HG02759 (cell line): ENCODE measurements at regions not wholly inside any gene's neighbourhood (a gene's known extent, or its start where the extent isn't known, plus 50 kb on each side); places are given as distances from the start of the nearest gene placed in this dataset.

Experiments used
- ATAC-seq: cut with Tn5 transposase; IDR thresholded peaks from one replicate; pipeline ENCODE4 v1.9.1; 2021; ENCODE audit warnings: mild to moderate bottlenecking, moderate library complexity; ENCODE audit not compliant: unreplicated experiment

DNA sequence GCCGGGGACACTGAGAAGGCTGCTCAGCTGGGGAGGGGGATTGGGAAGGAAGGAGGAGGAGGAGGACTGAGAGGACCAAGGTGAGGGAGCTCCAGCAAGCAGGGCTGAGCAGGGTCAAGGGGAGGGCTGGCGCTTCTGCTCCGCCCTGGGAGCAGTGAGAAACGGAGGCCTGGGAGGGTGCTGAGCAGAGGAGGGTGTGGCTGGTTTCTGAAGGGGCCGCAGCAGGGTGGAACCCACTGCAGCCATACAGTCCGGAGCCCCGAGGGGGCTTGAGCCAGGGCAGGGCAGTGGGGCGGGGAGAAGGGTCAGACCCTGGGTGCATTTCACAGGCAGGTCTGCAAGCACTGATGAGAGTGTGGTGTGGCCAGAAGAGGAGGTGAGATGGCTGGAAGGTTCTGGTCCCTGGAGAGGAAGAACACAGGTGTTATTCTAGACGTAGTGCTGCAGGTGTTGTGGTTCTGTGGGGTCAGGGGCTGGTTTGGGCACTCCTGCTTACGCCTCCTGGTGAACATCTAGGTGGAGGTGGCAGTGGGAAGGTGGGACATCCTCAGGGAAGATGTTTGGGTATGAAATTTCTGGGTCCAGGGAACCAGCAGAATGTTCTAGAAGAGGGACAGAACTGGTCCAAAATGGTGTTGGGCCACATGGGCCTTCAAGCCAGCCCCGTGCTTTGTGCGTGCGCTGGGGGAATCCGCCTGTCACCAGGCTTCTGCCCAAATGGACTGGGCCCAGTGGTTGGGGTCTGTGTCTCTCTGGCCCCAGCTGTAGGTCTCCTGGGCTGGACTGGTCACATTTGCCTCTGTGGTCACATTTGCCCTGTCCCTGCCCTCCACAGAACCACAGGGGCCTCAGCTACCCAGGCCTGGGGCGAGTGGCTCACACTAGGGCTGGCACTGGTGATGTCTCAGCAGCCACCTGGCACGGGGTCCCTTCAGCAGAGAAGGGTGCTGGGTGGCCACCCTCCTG is 714.7 kb downstream of the BRD1 start:
- ATAC-seq: no peak

DNA sequence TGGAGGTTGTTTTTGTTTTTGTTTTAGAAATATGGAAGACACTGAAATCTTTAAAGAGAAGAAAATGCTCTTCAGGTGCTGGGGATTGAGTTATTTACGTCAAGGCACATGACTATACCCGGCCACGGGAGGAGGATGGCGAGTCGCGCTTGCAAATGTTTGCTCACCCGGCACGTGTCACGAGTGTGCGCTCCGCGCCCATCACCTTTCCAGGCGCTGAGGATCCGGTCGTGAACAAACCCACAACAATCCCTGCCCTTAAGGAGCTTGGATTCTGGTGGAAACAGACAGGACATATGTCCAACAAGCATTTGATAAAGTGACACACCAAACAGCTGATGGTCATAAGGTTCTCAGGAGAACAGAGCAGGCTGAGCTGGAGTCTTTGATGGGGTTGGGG is 715.5 kb downstream of the BRD1 start:
- ATAC-seq: no peak

DNA sequence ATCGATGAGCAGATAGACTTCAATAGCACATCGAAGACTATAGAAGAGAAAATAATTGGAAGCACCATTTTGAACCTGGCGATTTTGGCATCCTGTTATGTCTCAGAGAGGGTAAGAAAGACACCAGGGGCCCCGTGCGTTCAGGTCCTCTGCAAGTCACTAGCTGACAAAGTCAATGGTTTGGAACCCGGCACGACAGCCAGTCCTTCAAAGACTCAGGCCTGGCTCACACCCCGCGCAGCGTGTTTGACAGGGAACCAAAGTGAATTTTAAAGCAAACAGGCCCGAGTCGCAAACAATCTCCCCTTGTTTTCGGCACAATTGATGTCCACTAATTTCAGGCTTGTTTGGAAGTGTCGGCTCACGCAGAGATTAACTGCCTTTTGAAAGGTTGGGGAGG is 716.6 kb downstream of the BRD1 start:
- no peak for ATAC-seq

DNA sequence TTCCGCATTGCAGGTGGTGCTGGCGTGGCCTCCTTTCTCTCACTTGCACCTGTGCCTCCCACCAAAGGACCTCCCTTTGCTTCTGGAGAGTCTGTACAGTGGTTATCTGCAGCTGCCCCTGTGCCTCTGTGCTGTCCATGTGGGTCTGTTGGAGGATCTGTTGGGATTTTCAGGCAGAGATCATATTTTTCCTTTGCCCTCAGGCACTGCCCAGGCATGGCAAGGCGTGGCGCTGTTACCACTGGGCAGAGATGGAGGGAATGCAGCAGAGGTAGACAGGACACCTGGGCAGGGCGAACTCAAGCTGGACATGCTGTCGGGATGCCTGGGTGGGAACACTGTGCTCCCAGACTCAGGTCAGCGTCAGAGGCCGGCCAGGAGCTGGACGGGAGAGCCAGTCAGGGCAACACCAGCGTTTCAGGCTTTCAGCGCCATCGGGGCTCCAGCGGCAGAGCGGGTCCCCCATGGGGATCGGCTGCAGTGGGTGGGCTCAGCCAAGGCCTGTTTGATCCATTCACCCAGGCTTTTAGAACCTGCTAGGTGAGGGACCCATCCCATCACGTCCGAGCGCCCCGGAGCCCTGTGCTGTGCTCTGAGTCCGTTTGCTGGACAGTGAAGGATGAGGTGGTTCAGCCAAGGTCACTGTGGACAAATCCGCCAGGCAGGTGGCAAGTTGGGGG is 718.9 kb downstream of the BRD1 start:
- no peak for ATAC-seq

DNA sequence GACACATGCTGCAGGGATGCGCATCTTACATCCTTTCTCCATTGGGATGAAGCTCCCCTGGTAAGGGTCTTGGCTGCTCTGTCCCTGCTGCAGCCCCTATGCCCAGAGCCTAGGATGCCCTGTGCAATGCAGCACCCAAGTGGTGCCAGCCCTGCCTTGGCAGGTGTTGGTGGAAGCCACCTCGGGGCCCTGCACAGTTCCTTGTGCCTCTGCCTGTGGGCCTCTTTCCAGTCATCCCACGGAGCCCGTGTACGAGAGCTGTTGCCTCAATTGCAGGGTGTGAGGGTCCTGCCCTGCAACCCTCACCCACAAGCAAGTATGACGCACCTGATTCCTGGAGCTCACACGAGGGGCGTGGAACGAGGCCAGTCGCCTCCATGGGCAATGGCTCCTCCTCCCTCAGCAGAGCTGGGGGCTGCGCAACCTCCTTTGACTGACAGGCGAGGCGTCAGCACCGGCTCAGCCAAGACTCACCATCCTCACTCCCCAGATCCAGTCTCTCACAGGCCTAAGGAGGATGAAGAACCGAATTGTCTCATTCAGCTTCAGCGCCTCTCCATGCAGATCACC is 719.6 kb downstream of the BRD1 start:
- ATAC-seq: no peak

DNA sequence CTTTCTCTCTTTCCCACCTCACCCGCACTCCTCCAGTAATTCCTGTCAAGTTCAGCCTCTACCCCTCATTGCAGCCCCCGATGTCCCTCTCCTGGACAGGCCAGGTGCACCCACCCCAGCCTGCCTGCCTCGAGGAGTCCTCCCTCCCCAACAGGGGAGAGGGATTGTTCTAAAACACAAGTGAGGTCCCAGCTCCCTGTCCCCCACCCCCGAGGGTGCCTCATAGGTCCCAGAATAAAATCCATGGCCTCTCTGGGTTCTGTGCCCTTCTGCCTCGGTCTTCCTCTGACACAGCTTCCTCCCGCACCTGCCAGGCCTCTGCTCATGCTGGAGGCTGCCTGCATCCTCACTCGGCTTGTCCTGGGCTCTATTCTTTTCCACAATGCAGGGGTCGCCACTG is 720.1 kb downstream of the BRD1 start:
- ATAC-seq: no peak

DNA sequence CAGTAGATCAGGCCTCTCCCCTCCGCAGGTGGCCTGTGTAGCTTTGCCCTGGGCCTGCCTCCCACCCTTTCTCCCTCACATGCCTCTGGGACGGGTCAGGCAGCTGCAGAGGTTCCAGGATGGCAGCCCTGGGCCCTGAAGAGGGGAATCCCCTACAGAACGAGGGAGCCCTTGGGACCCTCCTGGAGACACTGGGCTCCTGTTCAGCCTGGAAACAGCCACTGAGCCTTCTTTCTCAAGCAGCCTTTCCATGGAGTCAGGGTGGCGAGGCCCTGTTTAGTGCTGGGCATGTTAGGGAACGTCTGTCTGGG is 720.9 kb downstream of the BRD1 start:
- no peak for ATAC-seq

DNA sequence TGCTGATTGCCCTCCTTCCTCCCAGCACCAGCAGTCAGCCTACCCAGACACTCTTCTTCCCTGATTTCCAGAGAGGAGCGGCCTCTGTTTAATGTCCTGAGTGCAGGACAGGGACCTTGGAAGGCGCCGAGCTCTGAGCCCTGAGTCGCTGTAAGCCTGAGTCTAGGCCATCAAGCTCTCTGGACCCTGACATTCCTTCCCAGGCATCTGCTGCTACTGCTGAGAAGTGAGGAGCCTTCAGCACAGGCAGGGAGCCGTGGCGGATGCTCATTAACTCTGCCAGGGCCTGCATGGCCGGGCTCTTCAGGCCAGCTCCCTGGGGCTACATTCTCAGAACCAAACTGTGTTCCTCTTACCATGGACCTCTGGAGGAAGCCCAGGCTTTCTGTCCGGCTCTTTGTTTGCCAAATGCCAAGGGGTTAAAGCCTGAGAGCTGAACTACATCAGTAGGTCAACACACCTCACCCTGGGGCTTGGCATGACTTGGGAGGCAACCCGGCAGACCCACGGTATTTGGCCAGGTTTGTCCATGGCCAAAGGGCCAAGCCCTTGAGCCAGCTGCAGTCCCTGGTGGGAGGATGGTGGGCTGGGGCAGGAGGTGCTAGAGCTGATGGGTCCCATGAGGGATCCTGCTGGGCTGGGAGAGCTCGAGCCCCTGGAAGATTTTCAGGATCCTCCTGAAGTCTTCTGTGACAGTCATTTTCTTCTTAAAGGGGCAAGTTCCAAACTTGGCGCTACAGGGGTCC is 721.4 kb downstream of the BRD1 start:
- ATAC-seq: no peak

DNA sequence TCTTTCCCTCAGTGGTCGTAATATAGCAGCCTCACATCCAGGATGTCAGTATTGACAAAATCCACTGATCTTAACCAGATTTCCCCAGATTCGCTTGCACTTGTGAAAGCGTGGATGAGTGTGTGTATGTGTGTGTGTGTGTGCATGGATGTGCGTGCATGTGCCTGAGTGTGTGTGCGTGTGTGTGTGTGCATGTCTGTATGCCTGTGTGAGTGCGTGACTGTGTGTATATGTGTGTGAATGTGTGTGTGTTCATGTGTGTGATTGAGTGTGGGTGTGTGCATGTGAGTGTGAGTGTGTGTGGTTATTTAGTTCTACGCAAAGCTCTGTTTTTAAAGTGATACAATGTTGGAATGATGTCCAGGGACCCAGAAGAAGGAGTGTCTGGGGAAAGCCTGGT is 723.2 kb downstream of the BRD1 start:
- no peak for ATAC-seq

DNA sequence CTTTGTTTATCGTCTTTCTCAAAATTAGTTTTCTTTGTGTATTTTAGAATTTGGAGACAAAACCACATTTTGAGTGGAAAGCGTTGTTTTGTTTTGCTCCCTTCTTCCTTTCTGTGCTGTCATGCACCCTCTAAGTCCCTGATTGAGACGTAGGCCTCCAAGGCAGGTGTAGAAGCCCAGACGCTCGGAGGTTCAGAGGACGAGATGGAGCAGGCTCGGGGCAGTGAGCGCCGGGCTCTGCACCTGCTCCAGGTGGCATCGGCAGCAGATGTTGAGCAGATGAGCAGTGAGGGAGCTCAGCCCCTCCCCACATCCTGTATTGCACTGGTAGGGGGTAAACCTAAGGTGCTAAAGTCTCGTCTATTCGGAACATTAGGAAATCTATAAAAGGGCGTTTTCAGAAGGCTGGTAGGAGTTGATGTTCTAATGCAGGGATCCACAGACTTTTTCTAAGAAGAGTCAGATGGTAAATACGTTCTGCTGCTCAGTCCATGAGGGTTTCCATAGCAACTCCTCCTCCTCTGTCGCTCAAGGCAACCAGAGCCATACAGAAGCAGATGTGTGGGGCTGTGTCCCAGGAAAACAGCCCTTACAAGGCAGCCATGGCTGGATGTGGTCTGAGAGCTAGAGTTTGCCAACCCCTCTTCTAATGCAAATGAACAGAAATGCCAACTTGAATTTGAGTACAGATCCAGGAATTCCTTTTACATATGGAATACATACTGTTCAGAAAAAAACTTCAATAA is 724.2 kb downstream of the BRD1 start:
- ATAC-seq: no peak

DNA sequence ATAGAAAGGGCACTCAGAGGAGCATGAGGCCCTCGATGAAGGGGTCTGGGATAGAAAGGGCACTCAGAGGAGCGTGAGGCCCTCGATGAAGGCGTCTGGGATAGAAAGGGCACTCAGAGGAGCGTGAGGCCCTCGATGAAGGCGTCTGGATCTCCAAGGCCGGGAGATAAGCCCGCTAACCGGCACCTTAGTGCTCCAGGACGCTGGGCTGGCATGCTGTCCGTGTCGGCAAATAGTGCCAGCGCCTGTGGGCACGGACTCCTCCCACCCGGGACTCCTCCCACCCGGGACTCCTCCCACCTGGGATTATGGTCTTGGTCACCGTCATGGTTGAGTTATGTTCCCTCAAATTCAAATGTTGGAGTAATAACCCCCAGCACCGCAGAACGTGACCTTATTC is 725.3 kb downstream of the BRD1 start:
- ATAC-seq: no peak

DNA sequence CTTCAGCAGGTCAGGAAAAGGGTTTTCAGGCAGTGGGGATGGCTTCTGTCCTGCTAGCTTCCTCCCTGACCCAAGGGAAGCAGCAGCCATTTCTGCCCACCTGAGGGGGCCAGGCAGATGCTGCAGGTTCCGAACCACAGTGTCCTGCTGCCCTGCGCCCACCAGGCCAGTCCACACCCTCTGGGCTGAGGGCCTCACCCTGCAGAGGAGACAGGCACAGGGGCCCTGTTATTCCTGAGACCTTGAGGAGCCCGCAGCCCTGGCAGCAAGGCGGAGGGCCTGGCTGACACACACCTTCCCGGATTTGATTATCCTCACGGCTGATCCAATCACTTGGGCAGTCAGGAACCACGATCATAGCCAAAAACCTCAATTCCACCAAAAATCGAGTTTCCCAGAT is 725.8 kb downstream of the BRD1 start:
- ATAC-seq: no peak

DNA sequence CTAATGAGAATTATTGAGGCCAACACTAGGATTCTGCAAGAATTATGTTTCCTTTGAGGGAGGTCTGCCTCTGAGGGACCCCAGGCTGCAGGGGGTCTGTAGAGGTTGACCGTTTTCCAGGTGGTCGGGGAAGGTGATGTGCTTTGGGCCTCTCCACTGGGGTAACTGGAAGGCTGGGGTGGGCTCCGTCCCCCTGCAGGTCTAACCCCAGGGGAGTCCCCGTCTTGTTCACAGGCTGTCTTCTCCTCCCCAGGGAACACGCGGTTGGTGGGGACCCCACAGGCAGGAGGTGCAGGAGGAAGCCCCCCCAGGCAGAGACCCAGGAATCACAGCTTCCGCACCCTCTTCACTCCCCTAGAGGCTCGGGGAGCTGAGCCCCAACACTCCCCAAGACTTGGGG is 726.4 kb downstream of the BRD1 start:
- no peak for ATAC-seq

DNA sequence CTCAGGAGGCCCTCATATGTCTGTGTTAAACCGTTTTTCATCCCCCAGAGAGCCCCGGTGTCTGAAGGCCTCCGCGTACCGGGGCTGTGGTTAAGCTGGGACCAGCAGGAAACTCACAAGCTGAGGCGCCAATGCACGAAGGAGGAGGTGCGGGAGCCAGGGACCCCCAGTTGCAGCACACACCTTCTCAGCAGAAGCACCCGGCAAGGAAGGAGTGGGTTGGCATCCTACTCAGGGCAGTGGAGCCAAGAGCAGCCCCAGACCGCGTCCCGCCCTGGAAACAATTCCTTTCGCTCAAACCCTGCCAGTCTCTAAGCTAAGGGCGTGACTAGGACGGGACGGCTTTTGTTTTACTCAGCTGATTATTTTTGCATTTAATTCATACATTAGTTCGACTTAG is 726.9 kb downstream of the BRD1 start:
- ATAC-seq: no peak

DNA sequence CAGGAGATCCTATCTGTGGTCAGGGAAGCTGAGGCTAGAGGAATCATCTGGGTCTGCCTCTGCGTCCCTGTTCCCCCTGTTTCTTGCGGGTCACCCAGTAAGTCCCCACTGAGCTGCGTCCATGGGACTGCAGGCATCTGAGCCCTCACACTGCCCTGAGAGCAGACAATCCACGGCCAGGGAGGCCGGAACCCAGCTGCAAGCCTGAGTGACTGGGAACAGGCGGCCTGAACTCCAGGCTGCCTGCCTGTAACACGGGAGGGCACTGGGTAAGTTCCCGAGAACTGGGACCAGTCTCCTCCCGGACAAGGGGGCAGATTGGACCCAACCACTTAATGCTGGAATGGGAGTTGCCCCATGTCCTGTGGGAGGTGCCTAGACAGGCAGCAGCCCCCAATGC is 727.4 kb downstream of the BRD1 start:
- ATAC-seq: no peak

DNA sequence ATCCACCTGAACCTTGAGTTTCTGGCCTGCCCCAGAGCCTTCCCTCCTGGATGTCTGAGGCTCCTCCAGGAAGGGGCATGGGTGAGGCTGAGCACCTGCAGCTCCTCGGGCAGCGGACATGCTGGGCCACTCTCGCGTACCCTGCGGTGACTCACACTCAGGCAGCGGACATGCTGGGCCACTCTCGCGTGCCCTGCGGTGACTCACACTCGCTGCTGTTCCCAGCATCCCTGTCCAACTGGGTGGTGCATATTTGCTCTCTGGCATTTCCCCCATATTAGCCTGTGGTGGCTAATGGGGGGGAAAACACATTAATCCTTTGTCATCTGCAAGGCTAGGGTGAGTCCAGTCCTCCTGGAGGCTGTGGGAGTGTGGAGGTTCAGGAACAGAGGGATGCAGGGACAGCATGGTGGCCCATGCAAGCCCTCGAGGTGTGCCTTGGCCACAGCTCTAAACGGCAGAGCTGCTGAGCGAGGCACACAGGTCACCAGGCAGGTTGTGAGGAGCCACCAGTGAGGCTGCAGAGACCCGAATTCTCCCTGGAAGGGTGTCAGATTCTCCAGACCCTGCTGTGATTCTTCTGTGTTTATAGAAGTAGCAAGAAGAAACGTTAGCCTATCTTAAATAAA is 728.1 kb downstream of the BRD1 start:
- no peak for ATAC-seq

DNA sequence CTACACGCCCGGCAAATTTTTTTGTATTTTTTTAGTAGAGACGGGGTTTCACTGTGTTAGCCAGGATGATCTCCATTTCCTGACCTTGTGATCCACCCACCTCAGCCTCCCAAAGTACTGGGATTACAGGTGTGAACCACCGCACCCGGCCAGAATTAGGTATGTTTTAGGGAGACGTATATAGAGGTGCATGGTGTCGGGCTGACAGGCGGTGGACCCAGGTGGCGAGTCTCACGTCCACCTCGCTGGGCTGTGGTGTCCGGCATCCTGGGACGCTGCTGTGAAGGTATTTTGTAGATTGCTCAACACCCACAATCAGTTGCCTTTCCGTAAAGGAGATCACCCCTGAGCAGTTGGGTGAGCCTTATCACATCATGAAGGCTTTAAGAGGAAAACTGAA is 728.6 kb downstream of the BRD1 start:
- ATAC-seq: no peak

DNA sequence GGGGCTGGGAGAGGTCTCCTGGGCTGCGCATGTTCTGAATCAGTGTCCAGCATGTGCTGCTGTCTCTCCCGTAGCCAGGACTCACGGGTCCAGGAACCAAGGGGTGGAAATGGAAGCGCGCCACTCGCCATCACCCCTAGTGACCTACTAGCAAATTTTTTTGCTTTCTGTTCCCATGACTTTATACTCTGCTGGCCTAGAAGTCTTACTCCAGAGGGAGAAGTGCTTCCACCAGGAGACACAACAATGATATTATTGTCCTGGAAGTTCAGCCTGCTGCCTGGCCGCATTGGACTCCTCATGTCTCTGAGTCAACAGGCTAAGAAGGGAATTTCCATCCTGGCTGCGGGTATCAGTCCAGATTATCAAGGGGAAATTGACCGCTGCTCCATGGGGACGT is 729.7 kb downstream of the BRD1 start:
- ATAC-seq: no peak

DNA sequence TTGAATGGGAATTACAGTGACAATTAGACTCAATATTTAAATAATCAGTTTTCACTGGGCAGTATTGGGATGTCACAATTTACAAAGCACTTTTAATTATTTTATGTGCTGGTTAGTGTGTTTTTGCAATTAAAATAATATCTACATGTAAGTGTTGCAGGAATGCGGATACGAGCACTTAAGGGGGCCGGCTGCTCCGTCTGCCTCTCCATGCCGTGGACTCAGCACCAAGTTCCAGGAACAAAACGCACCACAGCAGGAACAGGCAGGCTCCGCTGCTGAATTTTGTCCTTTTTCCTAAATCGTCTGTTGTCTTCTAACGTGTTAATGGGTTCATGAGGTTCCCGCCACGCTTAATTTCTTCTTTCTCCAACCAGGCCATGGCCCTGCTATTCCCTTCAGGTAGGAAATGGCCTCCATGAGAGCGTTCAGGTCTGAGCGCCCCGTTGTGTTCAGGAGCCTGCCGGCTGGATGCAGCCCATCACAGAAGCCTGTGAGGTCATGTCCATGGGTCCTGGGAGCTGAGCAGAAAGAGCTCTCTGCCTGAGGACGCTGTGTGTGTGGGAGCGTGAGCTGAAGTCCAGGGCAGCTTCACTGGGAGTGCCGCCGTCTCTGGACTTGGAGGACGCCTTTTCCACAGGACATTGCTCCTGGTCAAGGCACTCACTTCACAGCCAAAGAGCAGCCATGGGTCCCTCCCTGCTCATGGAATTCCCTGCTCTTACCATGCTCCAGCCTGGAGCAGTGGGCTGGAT is 730.3 kb downstream of the BRD1 start:
- ATAC-seq: no peak

DNA sequence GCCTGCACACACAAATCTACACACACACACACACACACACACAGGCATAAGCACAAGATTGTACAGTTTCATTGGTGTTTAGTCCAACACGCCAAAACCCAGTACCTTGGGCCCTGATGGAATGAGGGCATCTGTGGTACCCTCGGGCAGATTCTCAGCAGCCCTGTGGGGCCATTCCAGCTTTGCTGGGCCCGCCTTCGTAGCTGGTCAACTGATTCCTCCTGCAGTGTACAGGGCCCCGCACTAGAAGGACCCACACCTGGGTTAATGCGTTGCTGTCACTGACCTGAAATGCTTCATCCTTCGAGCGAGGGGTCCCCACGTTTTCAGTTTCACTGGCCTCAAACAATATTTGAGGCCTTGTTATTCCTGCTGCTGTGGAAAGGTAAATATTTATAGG is 731.2 kb downstream of the BRD1 start:
- no peak for ATAC-seq
